ENCODE measurements at regions not wholly inside any gene's neighbourhood (a gene's known extent, or its start where the extent isn't known, plus 50 kb on each side); places are given as distances from the start of the nearest gene placed in this dataset.

- H3K4me1 ChIP-seq, result no peaks in the 10 kb centered on the region
- WGBS, 5 donors, result 82 to 92% (median 88%) methylated on average over 2 of the region's 2 CpGs
- H3K9me3 ChIP-seq, result no peaks in the 10 kb centered on the region
- TF ChIP-seq CTCF (IDR thresholded peaks at IDR 0.05 in 8 of 11, conservative IDR thresholded peaks at IDR 0.05 in 3 of 11), result no peak
- TF ChIP-seq POLR2AphosphoS5 (IDR thresholded peaks at IDR 0.05), result no peak
- TF ChIP-seq POLR2A (IDR thresholded peaks at IDR 0.05), result no peak
- intact Hi-C loops (cut with DNase I; ENCODE audit: low total_unique reads), result no loop called here
- H3K27ac ChIP-seq, result no peak overlapping the region
- no peaks in the 10 kb centered on the region for H3K27me3 ChIP-seq (replicated peaks in 1 of 7)
- no peaks in the 10 kb centered on the region for H3K36me3 ChIP-seq
- no peak for DNase-seq
- no peak overlapping the region for H3K4me3 ChIP-seq
Observed at GRCh38 chr4:37130465-37130864, 114.1 kb upstream of the NWD2 start.

GRCh38 chr4:37132351-37132974 is 112.1 kb upstream of the NWD2 start:
- Histone ChIP-seq H3K27ac (no peak overlapping the region), H3K9me3 (no peaks in the 10 kb centered on the region), H3K4me1 (no peaks in the 10 kb centered on the region), H3K36me3 (no peaks in the 10 kb centered on the region), H3K4me3 (no peak overlapping the region), H3K27me3 (replicated peaks in 1 of 7) (no peaks in the 10 kb centered on the region)
- TF ChIP-seq CTCF (IDR thresholded peaks at IDR 0.05 in 8 of 11, conservative IDR thresholded peaks at IDR 0.05 in 3 of 11), result no peak
- TF ChIP-seq POLR2AphosphoS5 (IDR thresholded peaks at IDR 0.05), result no peak
- no peak for TF ChIP-seq POLR2A (IDR thresholded peaks at IDR 0.05)
- intact Hi-C loops (cut with DNase I; ENCODE audit: low total_unique reads), result no loop called here
- no peak for DNase-seq

- TF ChIP-seq POLR2AphosphoS5 (IDR thresholded peaks at IDR 0.05) (no peak), CTCF (IDR thresholded peaks at IDR 0.05 in 8 of 11, conservative IDR thresholded peaks at IDR 0.05 in 3 of 11) (no peak)
- H3K4me1 ChIP-seq, result no peaks in the 10 kb centered on the region
- H3K27me3 ChIP-seq (replicated peaks in 1 of 7), result no peaks in the 10 kb centered on the region
- no peaks in the 10 kb centered on the region for H3K9me3 ChIP-seq
- no peaks in the 10 kb centered on the region for H3K36me3 ChIP-seq
- H3K4me3 ChIP-seq, result no peak overlapping the region
- no peak overlapping the region for H3K27ac ChIP-seq
- intact Hi-C loops (cut with DNase I; ENCODE audit: low total_unique reads), result no loop called here
- DNase-seq, result no peak
- 53 to 86% (median 84%) methylated on average over 1 of the region's 1 CpG for WGBS, 5 donors
Observed at GRCh38 chr4:37132975-37133360, 111.6 kb upstream of the NWD2 start.

- Histone ChIP-seq H3K27me3 (replicated peaks in 1 of 7) (no peaks in the 10 kb centered on the region), H3K4me3 (no peak overlapping the region), H3K36me3 (no peaks in the 10 kb centered on the region), H3K27ac (no peak overlapping the region), H3K4me1 (no peaks in the 10 kb centered on the region), H3K9me3 (no peaks in the 10 kb centered on the region)
- 48 to 85% (median 65%) methylated on average over 2 of the region's 2 CpGs for WGBS, 5 donors
- DNase-seq, result no peak
- TF ChIP-seq POLR2A (IDR thresholded peaks at IDR 0.05) (no peak), POLR2AphosphoS5 (IDR thresholded peaks at IDR 0.05) (no peak), CTCF (IDR thresholded peaks at IDR 0.05 in 8 of 11, conservative IDR thresholded peaks at IDR 0.05 in 3 of 11) (no peak)
- intact Hi-C loops (cut with DNase I; ENCODE audit: low total_unique reads), result no loop called here
Observed at GRCh38 chr4:37138019-37138653, 106.4 kb upstream of the NWD2 start.
